ENCODE measurements at regions not wholly inside any gene's neighbourhood (a gene's known extent, or its start where the extent isn't known, plus 50 kb on each side); places are given as distances from the start of the nearest gene placed in this dataset.

GRCh38 chr11:106302416-106302815 lies 225.0 kb downstream of the AASDHPPT start:
- Histone ChIP-seq H3K27ac (ENCODE audit: extremely low read depth, low read depth, low read length) (no peak overlapping the region), H2AFZ (ENCODE audit: low read depth, low read length) (no peak overlapping the region), H3K9me3 (replicated peaks; ENCODE audit: control insufficient read depth, insufficient read depth, low read depth, low read length) (no peaks in the 10 kb centered on the region; the same call in 1 of the 2 replicates), H3K4me3 (no peak overlapping the region), H3K4me2 (ENCODE audit: insufficient read depth, low read length) (no peak overlapping the region), H3K4me1 (replicated peaks in 1 of 2; ENCODE audit: control insufficient read depth in 2 of 2, insufficient read depth in 2 of 2, low read length in 2 of 2) (no peaks in the 10 kb centered on the region), H3K9me1 (ENCODE audit: control insufficient read depth, insufficient read depth, low read length) (no peaks in the 10 kb centered on the region), H3K27me3 (ENCODE audit: control insufficient read depth in 2 of 2, insufficient read depth in 2 of 2, low read length in 2 of 2) (no peaks in the 10 kb centered on the region), H3K79me2 (ENCODE audit: control insufficient read depth, insufficient read depth, low read length) (no peaks in the 10 kb centered on the region), H3K9ac (ENCODE audit: insufficient read depth in 1 of 2, low read depth in 2 of 2, low read length in 2 of 2) (no peak overlapping the region), H4K20me1 (replicated peaks; ENCODE audit: control insufficient read depth, insufficient read depth, low read length) (no peaks in the 10 kb centered on the region), H3K36me3 (ENCODE audit: control insufficient read depth, insufficient read depth, low read length) (no peaks in the 10 kb centered on the region)
- 0% methylated on average over 2 of the region's 2 CpGs for WGBS (ENCODE audit: insufficient coverage, low coverage, missing lambda C conversion rate)
- FAIRE-seq (no peak), DNase-seq (ENCODE audit: extremely low read depth in 1 of 4, low spot score in 3 of 4) (no peak), ATAC-seq (no peak)
- ChIA-PET CTCF (ENCODE audit: low intra/inter-chr PET ratio) (no interaction called here), POLR2A (interaction anchor here (0.6 kb wide), 1 partner anchor 787 kb away, joined by 3 read pairs; no protein-coding TSS in a partner anchor)
- BruUV-seq (replicated peaks) = no TSS peak
- in situ Hi-C loops (cut with MboI) = no loop called here
- intact Hi-C loops (cut with micrococcal nuclease) = no loop called here
- TF ChIP-seq PTRF (tag; IDR thresholded peaks at IDR 0.05) (no peak), SLC30A9 (CRISPR knock-in tag; IDR thresholded peaks at IDR 0.05) (no peak), ZC3H4 (CRISPR knock-in tag; IDR thresholded peaks at IDR 0.05; ENCODE audit: borderline replicate concordance) (no peak), TGIF2 (CRISPR knock-in tag; IDR thresholded peaks at IDR 0.05) (no peak), MTF1 (CRISPR knock-in tag; IDR thresholded peaks at IDR 0.05; ENCODE audit: borderline replicate concordance) (no peak), CC2D1A (IDR thresholded peaks at IDR 0.05) (no peak), RNF2 (IDR thresholded peaks at IDR 0.05) (no peak), HDAC8 (tag; IDR thresholded peaks at IDR 0.05) (no peak), ZNF780A (CRISPR knock-in tag; IDR thresholded peaks at IDR 0.05) (no peak), L3MBTL2 (IDR thresholded peaks at IDR 0.05) (no peak), CHD1 (IDR thresholded peaks at IDR 0.05; ENCODE audit: low read length) (no peak), U2AF1 (optimal IDR thresholded peaks at IDR 0.05; ENCODE audit: low read depth, low read length) (no peak), ZNF232 (CRISPR knock-in tag; IDR thresholded peaks at IDR 0.05) (no peak), UBTF (IDR thresholded peaks at IDR 0.05; ENCODE audit: borderline replicate concordance in 1 of 2, low read depth in 2 of 2, low read length in 2 of 2) (no peak), MIER1 (IDR thresholded peaks at IDR 0.05; ENCODE audit: low read depth) (no peak), HMG20B (CRISPR knock-in tag; IDR thresholded peaks at IDR 0.05) (no peak)
- TF ChIP-seq, protein P1, sequence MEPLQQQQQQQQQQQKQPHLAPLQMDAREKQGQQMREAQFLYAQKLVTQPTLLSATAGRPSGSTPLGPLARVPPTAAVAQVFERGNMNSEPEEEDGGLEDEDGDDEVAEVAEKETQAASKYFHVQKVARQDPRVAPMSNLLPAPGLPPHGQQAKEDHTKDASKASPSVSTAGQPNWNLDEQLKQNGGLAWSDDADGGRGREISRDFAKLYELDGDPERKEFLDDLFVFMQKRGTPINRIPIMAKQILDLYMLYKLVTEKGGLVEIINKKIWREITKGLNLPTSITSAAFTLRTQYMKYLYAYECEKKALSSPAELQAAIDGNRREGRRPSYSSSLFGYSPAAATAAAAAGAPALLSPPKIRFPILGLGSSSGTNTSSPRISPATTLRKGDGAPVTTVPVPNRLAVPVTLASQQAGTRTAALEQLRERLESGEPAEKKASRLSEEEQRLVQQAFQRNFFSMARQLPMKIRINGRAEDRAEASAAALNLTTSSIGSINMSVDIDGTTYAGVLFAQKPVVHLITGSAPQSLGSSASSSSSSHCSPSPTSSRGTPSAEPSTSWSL (CRISPR knock-in tag; IDR thresholded peaks at IDR 0.05; ENCODE audit: borderline replicate concordance) = no peak
- TF ChIP-seq, protein P2, sequence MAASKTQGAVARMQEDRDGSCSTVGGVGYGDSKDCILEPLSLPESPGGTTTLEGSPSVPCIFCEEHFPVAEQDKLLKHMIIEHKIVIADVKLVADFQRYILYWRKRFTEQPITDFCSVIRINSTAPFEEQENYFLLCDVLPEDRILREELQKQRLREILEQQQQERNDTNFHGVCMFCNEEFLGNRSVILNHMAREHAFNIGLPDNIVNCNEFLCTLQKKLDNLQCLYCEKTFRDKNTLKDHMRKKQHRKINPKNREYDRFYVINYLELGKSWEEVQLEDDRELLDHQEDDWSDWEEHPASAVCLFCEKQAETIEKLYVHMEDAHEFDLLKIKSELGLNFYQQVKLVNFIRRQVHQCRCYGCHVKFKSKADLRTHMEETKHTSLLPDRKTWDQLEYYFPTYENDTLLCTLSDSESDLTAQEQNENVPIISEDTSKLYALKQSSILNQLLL (CRISPR knock-in tag; IDR thresholded peaks at IDR 0.05; ENCODE audit: borderline replicate concordance) = no peak
- TF ChIP-seq, protein P3, sequence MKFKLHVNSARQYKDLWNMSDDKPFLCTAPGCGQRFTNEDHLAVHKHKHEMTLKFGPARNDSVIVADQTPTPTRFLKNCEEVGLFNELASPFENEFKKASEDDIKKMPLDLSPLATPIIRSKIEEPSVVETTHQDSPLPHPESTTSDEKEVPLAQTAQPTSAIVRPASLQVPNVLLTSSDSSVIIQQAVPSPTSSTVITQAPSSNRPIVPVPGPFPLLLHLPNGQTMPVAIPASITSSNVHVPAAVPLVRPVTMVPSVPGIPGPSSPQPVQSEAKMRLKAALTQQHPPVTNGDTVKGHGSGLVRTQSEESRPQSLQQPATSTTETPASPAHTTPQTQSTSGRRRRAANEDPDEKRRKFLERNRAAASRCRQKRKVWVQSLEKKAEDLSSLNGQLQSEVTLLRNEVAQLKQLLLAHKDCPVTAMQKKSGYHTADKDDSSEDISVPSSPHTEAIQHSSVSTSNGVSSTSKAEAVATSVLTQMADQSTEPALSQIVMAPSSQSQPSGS (CRISPR knock-in tag; IDR thresholded peaks at IDR 0.05) = no peak

All from K562 (cell line).